HCT116 (cell line): ENCODE measurements at regions not wholly inside any gene's neighbourhood (a gene's known extent, or its start where the extent isn't known, plus 50 kb on each side); places are given as distances from the start of the nearest gene placed in this dataset.

Experiments
- ATAC-seq: fragments of 200-7000 bp; cut with Tn5 transposase; 2 replicates; pipeline ENCODE4 v1.9.1; 2020; ENCODE audit warnings: mild to moderate bottlenecking, moderate library complexity
- BruUV-seq: library from RNA; stranded (reverse); fragments of 400-500 nt; replicated peaks from 2 replicates; lab custom pipeline; 2021; lab: Mats Ljungman, UMichigan
- CTCF ChIA-PET: fragments of 300-600 bp; sonication (Branson Sonifier 250); formaldehyde crosslinking; loops from one replicate; lab custom pipeline; 2021; ENCODE audit warnings: antibody characterized with exemption; lab: Charles Lee
- POLR2A ChIA-PET: fragments of 300-600, 350-600 bp; sonication (Branson Sonifier 250); formaldehyde crosslinking; loops from one replicate; lab custom pipeline; 2021; ENCODE audit warnings: antibody characterized with exemption; lab: Charles Lee
- RAD21 ChIA-PET, 2 experiments: fragments of 300-600 bp; sonication (Branson Sonifier 250); formaldehyde crosslinking; loops; one replicate each; lab custom pipeline; 2023; ENCODE audit warnings: low total read pairs in 2 of 2; ENCODE audit not compliant: uncharacterized antibody in 2 of 2, unreplicated experiment in 2 of 2, low non-redundant PET in 1 of 2; lab: Charles Lee
- DNase-seq: peaks from one replicate; pipeline ENCODE4 v3.0.0-alpha.2; 2010; ENCODE audit warnings: low read depth, low spot score
- H2AFZ ChIP-seq: fragments of 200-600 bp; shearing (Covaris generic), sonication (generic); 2 replicates; pipeline ENCODE4 v1.6.1; 2017; ENCODE audit warnings: low read depth, mixed run types, mixed read lengths, antibody characterized with exemption, low read length; ENCODE audit not compliant: poor library complexity, severe bottlenecking
- H3K27ac ChIP-seq: 2 replicates; pipeline ENCODE4 v1.5.1; 2012; ENCODE audit warnings: low read depth, low read length
- H3K27me3 ChIP-seq: fragments of 200-600 bp; sonication (generic); 2 replicates; pipeline ENCODE4 v1.6.1; 2016; ENCODE audit warnings: mixed run types, low read length, mixed read lengths; ENCODE audit not compliant: insufficient read depth
- H3K36me3 ChIP-seq, 2 experiments: fragments of 200-500 bp in 1 of 2; fragments of 200-600 bp in 1 of 2; sonication (Bioruptor generic) in 1 of 2; sonication (generic) in 1 of 2; 2 replicates each; pipeline versions ENCODE4 v1.5.1 to v1.6.1; 2014 to 2016; ENCODE audit warnings: low read length in 2 of 2, inconsistent platforms in 1 of 2, mixed read lengths in 1 of 2, mixed run types in 1 of 2; ENCODE audit not compliant: insufficient read depth in 2 of 2, control insufficient read depth in 1 of 2
- H3K4me1 ChIP-seq, 2 experiments: fragments of 200-600 bp in 1 of 2; sonication (generic) in 1 of 2; 2 replicates each; pipeline versions ENCODE4 v1.5.1 to v1.6.1; 2012 to 2017; ENCODE audit warnings: low read length in 2 of 2, inconsistent platforms in 1 of 2, mild to moderate bottlenecking in 1 of 2, mixed read lengths in 1 of 2, mixed run types in 1 of 2, moderate library complexity in 1 of 2; ENCODE audit not compliant: insufficient read depth in 2 of 2, control insufficient read depth in 1 of 2
- H3K4me2 ChIP-seq: fragments of 200-600 bp; sonication (generic); 2 replicates; pipeline ENCODE4 v1.6.1; 2017; ENCODE audit warnings: mixed run types, low read length, mixed read lengths
- H3K4me3 ChIP-seq, 2 experiments: fragments of 200-600 bp in 1 of 2; sonication (generic) in 1 of 2; replicated peaks in 1 of 2; 2 replicates each; pipeline ENCODE4 v1.5.1; 2011 to 2016; ENCODE audit warnings: low read length in 2 of 2, control low read depth in 1 of 2, low read depth in 1 of 2, mild to moderate bottlenecking in 1 of 2, mixed read lengths in 1 of 2, mixed run types in 1 of 2
- H3K79me2 ChIP-seq: fragments of 200-600 bp; sonication (generic); 2 replicates; pipeline ENCODE4 v1.6.1; 2017; ENCODE audit warnings: mild to moderate bottlenecking, mixed run types, low read length, moderate library complexity, mixed read lengths; ENCODE audit not compliant: insufficient read depth
- H3K9ac ChIP-seq: fragments of 200-600 bp; sonication (generic); 2 replicates; pipeline ENCODE4 v1.6.1; 2016; ENCODE audit warnings: low read length, mixed read lengths
- H3K9me2 ChIP-seq: fragments of 200-600 bp; sonication (generic), shearing (Covaris generic); 2 replicates; pipeline ENCODE4 v1.6.1; 2017; ENCODE audit warnings: mixed run types, mild to moderate bottlenecking, moderate library complexity; ENCODE audit not compliant: insufficient read depth
- H3K9me3 ChIP-seq, 2 experiments: fragments of 200-500 bp in 1 of 2; fragments of 200-600 bp in 1 of 2; sonication (Bioruptor generic) in 1 of 2; sonication (generic) in 1 of 2; 2 replicates each; pipeline ENCODE4 v1.6.1; 2014 to 2017; ENCODE audit warnings: low read length in 2 of 2, mixed read lengths in 2 of 2, inconsistent platforms in 1 of 2, low read depth in 1 of 2, mild to moderate bottlenecking in 1 of 2, mixed run types in 1 of 2, moderate library complexity in 1 of 2; ENCODE audit not compliant: control insufficient read depth in 1 of 2, insufficient read depth in 1 of 2
- H4K20me1 ChIP-seq: fragments of 200-600 bp; sonication (generic), shearing (Covaris generic); 2 replicates; pipeline ENCODE4 v1.6.1; 2017; ENCODE audit warnings: mixed run types, mild to moderate bottlenecking, moderate library complexity; ENCODE audit not compliant: insufficient read depth
- ATF3 ChIP-seq: IDR thresholded peaks from 2 replicates; pipeline ENCODE4 v1.6.1; 2012
- CBX3 ChIP-seq: IDR thresholded peaks from 2 replicates; pipeline ENCODE4 v1.6.1; 2012; ENCODE audit warnings: low read depth
- CEBPB ChIP-seq: IDR thresholded peaks from 2 replicates; pipeline ENCODE4 v1.6.1; 2012; ENCODE audit warnings: low read depth
- EGR1 ChIP-seq: IDR thresholded peaks from 2 replicates; pipeline ENCODE4 v1.6.1; 2012; ENCODE audit warnings: low read depth
- ELF1 ChIP-seq: IDR thresholded peaks from 2 replicates; pipeline ENCODE4 v1.6.1; 2012; ENCODE audit warnings: low read depth, borderline replicate concordance
- EZH2 ChIP-seq: fragments of 200-600 bp; sonication (generic); IDR thresholded peaks from 2 replicates; pipeline ENCODE4 v1.6.1; 2017; ENCODE audit warnings: antibody characterized with exemption, mixed run types
- EZH2phosphoT487 ChIP-seq: fragments of 200-600 bp; IDR thresholded peaks from 2 replicates; pipeline ENCODE4 v1.6.1; 2018; ENCODE audit warnings: antibody characterized with exemption, borderline replicate concordance
- JUND ChIP-seq: IDR thresholded peaks from 2 replicates; pipeline ENCODE4 v1.6.1; 2012
- MAX ChIP-seq: IDR thresholded peaks from 2 replicates; pipeline ENCODE4 v1.6.1; 2012
- POLR2A ChIP-seq: IDR thresholded peaks from 2 replicates; pipeline ENCODE4 v1.7.0; 2011; ENCODE audit warnings: borderline replicate concordance; ENCODE audit not compliant: insufficient read depth, insufficient read length; ENCODE audit errors: extremely low read depth
- RAD21 ChIP-seq: IDR thresholded peaks from 2 replicates; pipeline ENCODE4 v1.6.1; 2012; ENCODE audit warnings: low read depth, mild to moderate bottlenecking
- REST ChIP-seq: IDR thresholded peaks from 2 replicates; pipeline ENCODE4 v1.6.1; 2012; ENCODE audit warnings: low read depth
- SIN3A ChIP-seq: IDR thresholded peaks from 2 replicates; pipeline ENCODE4 v1.6.1; 2012; ENCODE audit warnings: low read depth
- SP1 ChIP-seq: IDR thresholded peaks from 2 replicates; pipeline ENCODE4 v1.6.1; 2012; ENCODE audit warnings: low read depth
- SRF ChIP-seq: IDR thresholded peaks from 2 replicates; pipeline ENCODE4 v1.6.1; 2012; ENCODE audit warnings: low read depth
- YY1 ChIP-seq: IDR thresholded peaks from 2 replicates; pipeline ENCODE4 v1.6.1; 2011; ENCODE audit warnings: low read length, low read depth, moderate library complexity, mild to moderate bottlenecking; ENCODE audit not compliant: insufficient replicate concordance; ENCODE audit errors: extremely low read depth
- ZBTB33 ChIP-seq: IDR thresholded peaks from 2 replicates; pipeline ENCODE4 v1.6.1; 2011; ENCODE audit warnings: mild to moderate bottlenecking, low read length, moderate library complexity; ENCODE audit not compliant: insufficient replicate concordance; ENCODE audit errors: extremely low read depth
- ZFX ChIP-seq: fragments of 450-650 bp; IDR thresholded peaks from 2 replicates; pipeline ENCODE4 v1.6.1; 2017
- intact Hi-C: fragments of 100-400 bp; cut with micrococcal nuclease; formaldehyde crosslinking; loops from 2 replicates; pipeline ENCODE4 v1.10.0; 2022

- TF ChIP-seq ELF1 (no peak), CEBPB (no peak), SRF (no peak), EGR1 (no peak), ATF3 (no peak), POLR2A (no peak), SP1 (no peak), YY1 (no peak), MAX (no peak), JUND (no peak), ZBTB33 (no peak), EZH2 (no peak), REST (no peak), SIN3A (no peak), EZH2phosphoT487 (no peak), CBX3 (no peak), RAD21 (no peak), ZFX (no peak)
- Histone ChIP-seq H3K4me3 (no peak overlapping the region), H3K4me2 (no peak overlapping the region), H3K27me3 (no peaks in the 10 kb centered on the region), H3K9ac (no peak overlapping the region), H3K9me2 (no peaks in the 10 kb centered on the region), H4K20me1 (no peaks in the 10 kb centered on the region), H3K79me2 (no peaks in the 10 kb centered on the region), H3K36me3 (no peaks in the 10 kb centered on the region), H2AFZ (no peak overlapping the region), H3K4me1 (no peaks in the 10 kb centered on the region), H3K9me3 (no peaks in the 10 kb centered on the region), H3K27ac (no peak overlapping the region)
- no peak for ATAC-seq
- intact Hi-C loops, result no loop called here
- RAD21 ChIA-PET, result no interaction called here
- no peak for DNase-seq
- CTCF ChIA-PET, result no interaction called here
- POLR2A ChIA-PET, result no interaction called here
- BruUV-seq, result no TSS peak
Measured at GRCh38 chr7:153002115-153002514, 242.6 kb downstream of the ACTR3B start.
